ENCODE measurements at regions not wholly inside any gene's neighbourhood (a gene's known extent, or its start where the extent isn't known, plus 50 kb on each side); places are given as distances from the start of the nearest gene placed in this dataset.

DNA sequence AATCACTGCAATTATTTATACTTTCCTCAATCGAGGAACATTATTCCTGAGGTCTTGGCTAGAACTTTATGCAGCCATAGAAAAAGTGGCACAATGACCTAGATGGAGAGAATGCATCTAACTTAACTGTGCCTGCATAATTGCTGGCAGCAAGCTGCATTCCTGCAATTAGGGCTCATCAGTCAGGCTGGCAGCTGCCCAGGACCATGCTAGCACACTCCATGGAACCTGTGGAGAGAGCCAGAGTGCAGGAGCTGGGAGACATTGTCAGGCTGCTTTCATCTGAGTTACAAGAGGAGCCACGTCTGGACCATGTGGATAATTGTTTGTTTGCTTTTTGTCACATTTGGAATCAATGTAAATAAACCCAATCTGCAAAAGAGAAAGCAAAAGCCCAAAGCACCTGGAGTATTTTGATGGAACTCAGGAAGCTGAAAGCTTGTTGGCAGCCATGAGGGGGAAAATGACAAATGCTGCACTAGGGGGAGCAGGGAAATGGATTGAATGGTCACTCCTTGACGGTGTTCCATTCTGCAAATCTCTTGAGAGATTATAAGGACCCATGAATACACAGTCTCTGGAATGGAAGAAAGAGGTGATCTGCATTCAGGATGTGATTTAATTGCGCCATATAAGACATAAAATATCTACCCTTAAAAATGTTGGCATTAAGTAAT is 839.9 kb downstream of the MAT2B start:
- Histone ChIP-seq H3K4me1 (ENCODE audit: control insufficient read depth in 4 of 4, insufficient read depth in 4 of 4, low read length in 3 of 4) (no peaks in the 10 kb centered on the region), H3K9me3 (ENCODE audit: control insufficient read depth in 4 of 4, low read length in 3 of 4) (no peaks in the 10 kb centered on the region), H3K4me3 (ENCODE audit: low read depth in 1 of 3, low read length in 3 of 3) (no peak overlapping the region), H3K36me3 (ENCODE audit: control insufficient read depth in 4 of 4, insufficient read depth in 3 of 4, low read depth in 1 of 4, low read length in 3 of 4) (no peaks in the 10 kb centered on the region), H3K27me3 (ENCODE audit: control insufficient read depth in 4 of 4, insufficient read depth in 4 of 4, low read length in 3 of 4) (no peaks in the 10 kb centered on the region), H3K9ac (ENCODE audit: low read depth in 1 of 2, low read length in 2 of 2) (no peak overlapping the region), H3K27ac (ENCODE audit: low read depth in 1 of 2, low read length in 2 of 2) (no peak overlapping the region)
- no peak for TF ChIP-seq FOXA2 (IDR thresholded peaks at IDR 0.05)
- TF ChIP-seq EGR1 (IDR thresholded peaks at IDR 0.05; ENCODE audit: low read depth in 2 of 2) = no peak
- no peak for TF ChIP-seq TAF1 (conservative IDR thresholded peaks at IDR 0.05)
- TF ChIP-seq, protein P1, sequence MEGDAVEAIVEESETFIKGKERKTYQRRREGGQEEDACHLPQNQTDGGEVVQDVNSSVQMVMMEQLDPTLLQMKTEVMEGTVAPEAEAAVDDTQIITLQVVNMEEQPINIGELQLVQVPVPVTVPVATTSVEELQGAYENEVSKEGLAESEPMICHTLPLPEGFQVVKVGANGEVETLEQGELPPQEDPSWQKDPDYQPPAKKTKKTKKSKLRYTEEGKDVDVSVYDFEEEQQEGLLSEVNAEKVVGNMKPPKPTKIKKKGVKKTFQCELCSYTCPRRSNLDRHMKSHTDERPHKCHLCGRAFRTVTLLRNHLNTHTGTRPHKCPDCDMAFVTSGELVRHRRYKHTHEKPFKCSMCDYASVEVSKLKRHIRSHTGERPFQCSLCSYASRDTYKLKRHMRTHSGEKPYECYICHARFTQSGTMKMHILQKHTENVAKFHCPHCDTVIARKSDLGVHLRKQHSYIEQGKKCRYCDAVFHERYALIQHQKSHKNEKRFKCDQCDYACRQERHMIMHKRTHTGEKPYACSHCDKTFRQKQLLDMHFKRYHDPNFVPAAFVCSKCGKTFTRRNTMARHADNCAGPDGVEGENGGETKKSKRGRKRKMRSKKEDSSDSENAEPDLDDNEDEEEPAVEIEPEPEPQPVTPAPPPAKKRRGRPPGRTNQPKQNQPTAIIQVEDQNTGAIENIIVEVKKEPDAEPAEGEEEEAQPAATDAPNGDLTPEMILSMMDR (IDR thresholded peaks at IDR 0.05; ENCODE audit: low read depth, low read length, missing input control) = no peak
- no peak for TF ChIP-seq NR2F2 (IDR thresholded peaks at IDR 0.05)
- no peak for TF ChIP-seq SP1 (IDR thresholded peaks at IDR 0.05)
- no peak for TF ChIP-seq FOXA1 (IDR thresholded peaks at IDR 0.05)
- TF ChIP-seq, protein P2, sequence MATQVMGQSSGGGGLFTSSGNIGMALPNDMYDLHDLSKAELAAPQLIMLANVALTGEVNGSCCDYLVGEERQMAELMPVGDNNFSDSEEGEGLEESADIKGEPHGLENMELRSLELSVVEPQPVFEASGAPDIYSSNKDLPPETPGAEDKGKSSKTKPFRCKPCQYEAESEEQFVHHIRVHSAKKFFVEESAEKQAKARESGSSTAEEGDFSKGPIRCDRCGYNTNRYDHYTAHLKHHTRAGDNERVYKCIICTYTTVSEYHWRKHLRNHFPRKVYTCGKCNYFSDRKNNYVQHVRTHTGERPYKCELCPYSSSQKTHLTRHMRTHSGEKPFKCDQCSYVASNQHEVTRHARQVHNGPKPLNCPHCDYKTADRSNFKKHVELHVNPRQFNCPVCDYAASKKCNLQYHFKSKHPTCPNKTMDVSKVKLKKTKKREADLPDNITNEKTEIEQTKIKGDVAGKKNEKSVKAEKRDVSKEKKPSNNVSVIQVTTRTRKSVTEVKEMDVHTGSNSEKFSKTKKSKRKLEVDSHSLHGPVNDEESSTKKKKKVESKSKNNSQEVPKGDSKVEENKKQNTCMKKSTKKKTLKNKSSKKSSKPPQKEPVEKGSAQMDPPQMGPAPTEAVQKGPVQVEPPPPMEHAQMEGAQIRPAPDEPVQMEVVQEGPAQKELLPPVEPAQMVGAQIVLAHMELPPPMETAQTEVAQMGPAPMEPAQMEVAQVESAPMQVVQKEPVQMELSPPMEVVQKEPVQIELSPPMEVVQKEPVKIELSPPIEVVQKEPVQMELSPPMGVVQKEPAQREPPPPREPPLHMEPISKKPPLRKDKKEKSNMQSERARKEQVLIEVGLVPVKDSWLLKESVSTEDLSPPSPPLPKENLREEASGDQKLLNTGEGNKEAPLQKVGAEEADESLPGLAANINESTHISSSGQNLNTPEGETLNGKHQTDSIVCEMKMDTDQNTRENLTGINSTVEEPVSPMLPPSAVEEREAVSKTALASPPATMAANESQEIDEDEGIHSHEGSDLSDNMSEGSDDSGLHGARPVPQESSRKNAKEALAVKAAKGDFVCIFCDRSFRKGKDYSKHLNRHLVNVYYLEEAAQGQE (IDR thresholded peaks at IDR 0.05) = no peak
- TF ChIP-seq, protein P3, sequence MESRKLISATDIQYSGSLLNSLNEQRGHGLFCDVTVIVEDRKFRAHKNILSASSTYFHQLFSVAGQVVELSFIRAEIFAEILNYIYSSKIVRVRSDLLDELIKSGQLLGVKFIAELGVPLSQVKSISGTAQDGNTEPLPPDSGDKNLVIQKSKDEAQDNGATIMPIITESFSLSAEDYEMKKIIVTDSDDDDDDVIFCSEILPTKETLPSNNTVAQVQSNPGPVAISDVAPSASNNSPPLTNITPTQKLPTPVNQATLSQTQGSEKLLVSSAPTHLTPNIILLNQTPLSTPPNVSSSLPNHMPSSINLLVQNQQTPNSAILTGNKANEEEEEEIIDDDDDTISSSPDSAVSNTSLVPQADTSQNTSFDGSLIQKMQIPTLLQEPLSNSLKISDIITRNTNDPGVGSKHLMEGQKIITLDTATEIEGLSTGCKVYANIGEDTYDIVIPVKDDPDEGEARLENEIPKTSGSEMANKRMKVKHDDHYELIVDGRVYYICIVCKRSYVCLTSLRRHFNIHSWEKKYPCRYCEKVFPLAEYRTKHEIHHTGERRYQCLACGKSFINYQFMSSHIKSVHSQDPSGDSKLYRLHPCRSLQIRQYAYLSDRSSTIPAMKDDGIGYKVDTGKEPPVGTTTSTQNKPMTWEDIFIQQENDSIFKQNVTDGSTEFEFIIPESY (IDR thresholded peaks at IDR 0.05) = no peak
- TF ChIP-seq RXRA (IDR thresholded peaks at IDR 0.05) = no peak
- WGBS = 55% methylated on average over 4 of the region's 4 CpGs
- no peak for DNase-seq (ENCODE audit: low spot score)

DNA sequence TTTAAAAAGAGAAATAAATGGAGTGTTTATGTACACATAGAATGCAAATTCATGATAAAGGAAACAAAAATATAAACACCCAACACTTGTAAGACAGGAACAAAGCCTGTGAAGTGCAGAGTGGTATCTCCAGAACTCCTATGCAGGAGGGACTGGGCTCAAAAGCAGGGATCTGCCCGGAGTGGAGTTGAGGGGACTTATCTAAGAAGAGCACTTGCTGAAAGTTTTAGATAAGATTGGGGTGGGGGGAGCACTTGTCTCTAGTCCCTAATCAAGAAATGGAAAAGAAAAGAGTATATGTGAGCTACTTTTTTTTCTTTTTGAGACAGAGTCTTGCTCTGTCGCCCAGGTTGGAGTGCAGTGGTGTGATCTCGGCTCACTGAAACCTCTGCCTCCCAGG is 840.4 kb downstream of the MAT2B start:
- Histone ChIP-seq H3K27ac (ENCODE audit: low read depth in 1 of 2, low read length in 2 of 2) (no peak overlapping the region), H3K4me1 (ENCODE audit: control insufficient read depth in 4 of 4, insufficient read depth in 4 of 4, low read length in 3 of 4) (no peaks in the 10 kb centered on the region), H3K9ac (ENCODE audit: low read depth in 1 of 2, low read length in 2 of 2) (no peak overlapping the region), H3K4me3 (ENCODE audit: low read depth in 1 of 3, low read length in 3 of 3) (no peak overlapping the region), H3K27me3 (ENCODE audit: control insufficient read depth in 4 of 4, insufficient read depth in 4 of 4, low read length in 3 of 4) (no peaks in the 10 kb centered on the region), H3K36me3 (ENCODE audit: control insufficient read depth in 4 of 4, insufficient read depth in 3 of 4, low read depth in 1 of 4, low read length in 3 of 4) (no peaks in the 10 kb centered on the region), H3K9me3 (ENCODE audit: control insufficient read depth in 4 of 4, low read length in 3 of 4) (no peaks in the 10 kb centered on the region)
- 85% methylated on average over 3 of the region's 3 CpGs for WGBS
- no peak for DNase-seq (ENCODE audit: low spot score)
- TF ChIP-seq, protein P3 (IDR thresholded peaks at IDR 0.05) = no peak
- TF ChIP-seq FOXA1 (IDR thresholded peaks at IDR 0.05) = no peak
- TF ChIP-seq, protein P4, sequence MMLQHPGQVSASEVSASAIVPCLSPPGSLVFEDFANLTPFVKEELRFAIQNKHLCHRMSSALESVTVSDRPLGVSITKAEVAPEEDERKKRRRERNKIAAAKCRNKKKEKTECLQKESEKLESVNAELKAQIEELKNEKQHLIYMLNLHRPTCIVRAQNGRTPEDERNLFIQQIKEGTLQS (IDR thresholded peaks at IDR 0.05) = no peak
- no peak for TF ChIP-seq HNF4G (IDR thresholded peaks at IDR 0.05)
- no peak for TF ChIP-seq JUND (IDR thresholded peaks at IDR 0.05)
- TF ChIP-seq, protein P1 (IDR thresholded peaks at IDR 0.05; ENCODE audit: low read depth, low read length, missing input control) = no peak
- TF ChIP-seq, protein P5, sequence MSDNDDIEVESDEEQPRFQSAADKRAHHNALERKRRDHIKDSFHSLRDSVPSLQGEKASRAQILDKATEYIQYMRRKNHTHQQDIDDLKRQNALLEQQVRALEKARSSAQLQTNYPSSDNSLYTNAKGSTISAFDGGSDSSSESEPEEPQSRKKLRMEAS (IDR thresholded peaks at IDR 0.05) = no peak
- TF ChIP-seq, protein P2 (IDR thresholded peaks at IDR 0.05) = no peak
- no peak for TF ChIP-seq SP1 (IDR thresholded peaks at IDR 0.05)
- TF ChIP-seq TAF1 (conservative IDR thresholded peaks at IDR 0.05) = no peak
- TF ChIP-seq RXRA (IDR thresholded peaks at IDR 0.05) = no peak
- no peak for TF ChIP-seq EGR1 (IDR thresholded peaks at IDR 0.05; ENCODE audit: low read depth in 2 of 2)
- no peak for TF ChIP-seq FOXA2 (IDR thresholded peaks at IDR 0.05)

Data from liver (tissue), 8 donors.